ENCODE measurements at regions not wholly inside any gene's neighbourhood (a gene's known extent, or its start where the extent isn't known, plus 50 kb on each side); places are given as distances from the start of the nearest gene placed in this dataset.

GRCh38 chr11:97279341-97279740 is 889.5 kb downstream of the JRKL start:
- no peak for DNase-seq (ENCODE audit: low spot score)

- no peak for DNase-seq (ENCODE audit: low spot score)
Measured at GRCh38 chr11:97280347-97280746, 890.5 kb downstream of the JRKL start.

GRCh38 chr11:97289823-97290222 is 900.0 kb downstream of the JRKL start:
- DNase-seq (ENCODE audit: low spot score): no peak

GRCh38 chr11:97290464-97291041 is 900.7 kb downstream of the JRKL start:
- no peak for DNase-seq (ENCODE audit: low spot score)

- no peak for DNase-seq (ENCODE audit: low spot score)
Measured at GRCh38 chr11:97296301-97296700, 906.5 kb downstream of the JRKL start.

GRCh38 chr11:97309291-97309690 is 919.5 kb downstream of the JRKL start:
- DNase-seq (ENCODE audit: low spot score): no peak

- no peak for DNase-seq (ENCODE audit: low spot score)
Measured at GRCh38 chr11:97325693-97326092, 935.9 kb downstream of the JRKL start.

GRCh38 chr11:97332271-97332670 is 942.5 kb downstream of the JRKL start:
- DNase-seq (ENCODE audit: low spot score): no peak

- no peak for DNase-seq (ENCODE audit: low spot score)
Measured at GRCh38 chr11:97336064-97336463, 946.3 kb downstream of the JRKL start.

GRCh38 chr11:97345032-97345431 is 955.2 kb downstream of the JRKL start:
- no peak for DNase-seq (ENCODE audit: low spot score)

GRCh38 chr11:97349201-97349600 is 959.4 kb downstream of the JRKL start:
- DNase-seq (ENCODE audit: low spot score): no peak

- DNase-seq (ENCODE audit: low spot score): no peak
Measured at GRCh38 chr11:97351939-97352338, 962.1 kb downstream of the JRKL start.

GRCh38 chr11:97354026-97354425 is 964.2 kb downstream of the JRKL start:
- no peak for DNase-seq (ENCODE audit: low spot score)

- no peak for DNase-seq (ENCODE audit: low spot score)
Measured at GRCh38 chr11:97354576-97354975, 964.8 kb downstream of the JRKL start.

- no peak for DNase-seq (ENCODE audit: low spot score)
Measured at GRCh38 chr11:97355230-97355629, 965.4 kb downstream of the JRKL start.

- DNase-seq (ENCODE audit: low spot score): no peak
Measured at GRCh38 chr11:97356144-97356543, 966.3 kb downstream of the JRKL start.

- DNase-seq (ENCODE audit: low spot score): no peak
Measured at GRCh38 chr11:97359016-97359415, 969.2 kb downstream of the JRKL start.

GRCh38 chr11:97361812-97362378 is 972.1 kb downstream of the JRKL start:
- no peak for DNase-seq (ENCODE audit: low spot score)

- no peak for DNase-seq (ENCODE audit: low spot score)
Measured at GRCh38 chr11:97363331-97363730, 973.5 kb downstream of the JRKL start.

- no peak for DNase-seq (ENCODE audit: low spot score)
Measured at GRCh38 chr11:97364047-97364446, 974.2 kb downstream of the JRKL start.

- DNase-seq (ENCODE audit: low spot score): no peak
Measured at GRCh38 chr11:97367406-97368083, 977.7 kb downstream of the JRKL start.

GRCh38 chr11:97389270-97389669 is 999.5 kb downstream of the JRKL start:
- no peak for DNase-seq (ENCODE audit: low spot score)

GRCh38 chr11:97398246-97398645 is 1008.4 kb downstream of the JRKL start:
- DNase-seq (ENCODE audit: low spot score): no peak

GRCh38 chr11:97409141-97409540 is 1019.3 kb downstream of the JRKL start:
- no peak for DNase-seq (ENCODE audit: low spot score)

Measured in ecto neural progenitor cell (in vitro differentiated cells).